NCI-H2196 treated with DMSO at 0.1 percent for 48 hours (cell line): ENCODE measurements at regions not wholly inside any gene's neighbourhood (a gene's known extent, or its start where the extent isn't known, plus 50 kb on each side); places are given as distances from the start of the nearest gene placed in this dataset.
A peak's percentile ranks its signal among the peaks of the same experiment; 100 is the strongest.
"Not testable (repeated sequence)": the region's sequence is repeated elsewhere in the genome, so short reads cannot be mapped to it uniquely, and the experiment has no call there.

Experiments used
- DNase-seq: peaks from one replicate; lab custom pipeline; 2025; ENCODE audit not compliant: unreplicated experiment; lab: John Stamatoyannopoulos, UW

DNA sequence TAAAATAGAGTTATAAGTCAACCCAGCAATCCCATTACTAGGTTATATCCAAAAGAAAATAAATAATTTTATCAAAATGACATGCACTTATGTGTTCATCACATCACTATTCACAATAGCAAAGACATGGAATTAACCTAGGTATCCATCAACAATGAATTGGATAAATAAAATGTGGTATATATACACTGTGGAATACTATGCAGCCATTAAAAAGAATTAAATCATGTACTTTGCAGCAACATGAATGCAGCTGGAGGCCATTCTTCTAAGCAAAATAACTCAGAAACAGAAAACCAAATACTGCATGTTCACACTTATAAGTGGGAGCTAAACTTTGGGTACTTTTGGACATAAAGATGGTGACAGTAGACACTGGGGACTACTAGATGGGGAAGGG is 626.0 kb downstream of the ADCYAP1 start:
- no peak for DNase-seq

DNA sequence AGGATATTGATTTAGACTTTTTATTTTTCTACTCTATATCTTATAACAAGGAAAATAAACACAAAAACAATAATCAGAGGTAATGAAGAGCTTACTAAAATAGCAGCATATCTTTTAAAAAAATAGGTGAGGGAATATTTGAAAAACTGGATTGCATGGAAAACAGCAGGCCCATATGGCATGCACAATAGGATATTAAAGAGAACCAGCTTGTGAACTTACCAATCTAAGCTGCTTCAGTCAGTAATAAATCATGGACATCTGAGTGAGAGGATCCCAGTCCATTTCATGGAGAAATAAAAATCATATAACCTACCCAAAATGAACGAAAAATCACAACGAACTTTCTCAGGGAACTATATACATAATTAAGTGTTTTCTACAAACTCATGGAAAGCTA is 634.6 kb downstream of the ADCYAP1 start:
- no peak for DNase-seq

DNA sequence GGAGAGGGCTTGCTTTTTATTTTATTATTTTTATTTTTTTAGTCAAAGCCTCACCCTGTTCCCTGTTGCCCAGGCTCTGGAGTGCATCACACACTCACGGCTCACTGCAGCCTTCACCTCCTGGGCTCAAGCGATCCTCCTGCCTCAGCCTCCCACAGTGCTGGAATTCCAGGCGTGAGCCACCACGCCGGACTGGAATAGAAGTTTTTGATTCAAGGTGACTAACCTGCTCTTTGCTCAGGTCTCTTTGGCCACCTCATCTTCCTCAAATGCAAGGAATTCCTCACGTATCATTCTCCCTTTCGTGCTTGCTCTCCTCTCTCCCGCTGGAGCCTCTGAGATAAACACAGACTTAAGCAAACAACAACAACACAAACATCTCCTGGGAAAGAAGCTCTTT is 636.8 kb downstream of the ADCYAP1 start:
- DNase-seq = no peak

DNA sequence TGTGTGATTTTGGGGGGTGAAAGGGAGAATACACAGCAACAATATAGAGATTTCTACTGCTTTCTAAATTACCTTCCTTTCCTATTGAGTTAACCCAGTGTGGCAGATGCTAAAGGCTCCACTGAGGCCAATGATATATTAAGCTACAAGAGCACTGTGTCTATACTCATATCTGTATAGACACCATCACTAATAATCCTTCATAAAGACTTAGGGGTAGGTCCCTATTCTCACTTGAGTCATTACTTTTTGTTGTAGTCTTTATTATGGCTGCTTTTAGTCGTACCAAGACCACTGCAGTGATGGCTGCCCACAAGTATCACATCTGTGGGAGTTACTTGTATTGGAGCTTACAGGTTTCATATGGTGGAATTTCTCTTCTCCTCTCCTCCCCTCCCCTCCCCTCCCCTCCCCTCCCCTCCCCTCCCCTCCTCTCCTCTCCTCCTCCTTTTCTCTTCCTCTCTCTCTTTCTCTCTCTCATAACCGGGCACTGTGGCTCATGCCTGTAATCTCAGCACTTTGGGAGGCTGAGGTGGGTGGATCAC is 637.6 kb downstream of the ADCYAP1 start:
- DNase-seq = no peak

DNA sequence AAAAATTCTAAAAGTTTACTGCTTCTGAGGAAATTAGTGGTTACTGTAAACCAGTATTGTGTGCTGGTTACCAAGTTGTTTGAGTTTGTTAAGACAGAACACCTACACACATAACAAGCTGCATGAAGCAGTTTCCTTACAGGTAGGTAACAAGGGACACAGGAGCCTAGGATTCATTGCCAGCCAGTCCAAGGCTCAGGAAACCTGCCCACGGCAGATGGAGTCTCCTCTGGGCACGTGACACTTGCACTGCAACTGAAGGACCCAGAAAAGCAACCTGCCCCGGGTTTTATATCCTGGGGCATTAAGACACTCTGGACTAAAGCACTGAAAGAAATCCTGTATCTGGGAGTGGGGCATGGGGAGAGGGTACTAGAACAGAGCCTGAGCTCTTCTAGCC is 639.3 kb downstream of the ADCYAP1 start:
- DNase-seq = no peak

DNA sequence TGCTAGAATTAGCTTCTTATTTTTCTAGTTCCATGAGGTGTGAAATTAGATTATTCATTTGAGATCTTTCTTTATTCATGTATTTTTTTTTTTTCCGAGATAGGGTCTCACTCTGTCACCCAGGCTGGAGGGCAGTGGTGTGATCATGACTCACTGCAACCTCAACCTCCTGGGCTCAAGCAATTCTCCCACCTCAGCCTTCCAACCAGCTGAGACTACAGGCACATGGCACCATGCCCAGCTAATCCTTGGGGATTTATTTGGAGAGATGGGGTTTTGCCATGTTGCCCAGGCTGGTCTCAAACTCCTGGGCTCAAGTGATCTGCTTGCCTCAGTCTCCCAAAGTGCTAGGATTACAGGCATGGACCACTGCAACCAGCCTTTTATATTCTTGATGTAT is 653.0 kb downstream of the ADCYAP1 start:
- DNase-seq = not testable (repeated sequence)

DNA sequence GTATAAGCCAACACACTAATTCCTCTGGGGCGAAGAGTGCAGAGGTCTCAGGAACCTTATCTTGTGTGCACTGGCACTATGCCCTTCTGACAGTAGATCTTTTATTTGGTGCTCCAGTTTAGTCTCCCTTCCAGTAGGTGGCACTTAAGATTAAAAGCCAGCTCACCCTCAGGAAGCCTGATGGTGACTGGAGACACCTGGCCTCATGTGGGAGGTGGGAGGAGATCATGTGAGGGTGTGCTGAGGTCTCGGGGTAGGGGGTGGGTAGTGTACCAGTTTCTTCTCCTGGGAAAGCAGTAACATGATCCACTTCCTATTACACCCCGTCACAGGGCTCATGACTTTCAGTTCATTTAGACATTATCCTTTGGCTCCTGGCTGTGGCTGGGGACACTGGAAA is 654.9 kb downstream of the ADCYAP1 start:
- DNase-seq = no peak

DNA sequence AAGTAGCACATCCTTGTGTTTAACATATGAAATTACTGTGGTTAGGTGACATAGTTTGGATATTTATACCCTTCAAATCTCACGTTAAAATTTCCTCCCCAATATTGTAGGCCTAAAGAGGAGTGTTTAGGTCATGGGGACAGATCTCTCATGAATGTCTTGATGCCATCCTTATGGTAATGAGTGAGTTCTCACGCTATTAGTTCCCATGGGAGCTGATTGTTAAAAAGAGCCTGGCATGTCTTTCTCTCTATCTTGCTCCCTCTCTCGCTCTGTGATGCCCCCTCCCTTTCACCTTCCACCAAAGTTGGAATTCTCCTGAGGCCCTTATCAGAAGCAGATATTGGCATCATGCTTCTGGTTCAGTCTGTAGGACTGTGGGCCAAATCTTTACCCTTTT is 660.1 kb downstream of the ADCYAP1 start:
- no peak for DNase-seq

DNA sequence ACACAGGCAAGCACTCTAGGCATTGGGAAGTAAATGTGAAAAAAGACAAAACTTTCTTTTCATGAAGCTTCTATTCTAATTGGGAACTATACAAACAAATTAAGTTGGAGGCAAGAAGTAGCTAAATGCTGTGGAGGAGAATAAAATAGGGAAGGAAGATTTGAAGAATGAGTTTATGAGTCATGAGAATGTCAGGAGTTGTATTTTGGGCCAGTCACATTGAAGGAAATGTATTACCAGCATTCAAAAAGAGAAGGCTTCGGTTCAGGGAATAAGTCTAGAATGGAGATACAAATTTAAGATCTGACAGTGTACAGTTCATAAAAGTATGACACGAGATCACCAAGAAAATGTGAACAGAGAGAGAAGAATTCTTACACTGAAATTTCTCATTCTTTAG is 666.5 kb downstream of the ADCYAP1 start:
- DNase-seq = no peak

DNA sequence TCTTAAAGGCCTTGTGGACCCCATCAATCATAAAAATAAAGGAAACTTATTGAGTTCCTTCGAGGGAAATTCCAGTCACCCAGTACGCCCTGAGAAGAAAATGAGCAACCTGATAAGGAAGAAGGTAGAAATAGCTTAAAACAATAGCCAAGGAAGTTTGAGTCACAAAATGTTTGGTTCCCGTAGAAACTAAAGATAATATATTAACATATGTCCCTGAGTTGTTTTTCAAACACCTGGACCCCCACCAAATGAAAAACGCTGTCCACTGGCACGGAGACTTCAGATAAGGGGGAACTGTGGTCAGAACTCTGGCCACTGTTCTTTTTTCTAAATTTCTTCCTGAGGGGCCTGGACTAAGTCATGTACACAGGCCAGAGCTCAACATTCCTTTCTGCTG is 669.1 kb downstream of the ADCYAP1 start:
- DNase-seq = no peak

DNA sequence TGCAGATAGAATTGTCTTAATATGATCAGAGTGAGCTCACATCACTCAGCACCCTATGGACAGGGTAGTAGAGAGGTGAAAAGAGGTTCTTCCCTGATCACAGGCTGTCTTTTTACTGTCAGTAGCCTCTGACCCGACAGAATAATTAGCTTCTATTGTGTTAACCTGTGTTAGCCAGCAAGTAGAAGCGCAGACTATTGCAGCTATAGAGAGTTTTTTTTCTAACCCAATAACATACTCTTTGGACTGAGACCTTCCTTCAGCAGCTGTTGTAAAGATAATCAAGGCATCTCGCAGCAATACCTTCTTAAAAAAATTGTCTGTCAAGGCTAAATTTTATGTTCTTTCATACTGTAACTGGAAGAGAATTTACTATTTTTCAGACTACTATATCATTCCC is 670.4 kb downstream of the ADCYAP1 start:
- DNase-seq = no peak

DNA sequence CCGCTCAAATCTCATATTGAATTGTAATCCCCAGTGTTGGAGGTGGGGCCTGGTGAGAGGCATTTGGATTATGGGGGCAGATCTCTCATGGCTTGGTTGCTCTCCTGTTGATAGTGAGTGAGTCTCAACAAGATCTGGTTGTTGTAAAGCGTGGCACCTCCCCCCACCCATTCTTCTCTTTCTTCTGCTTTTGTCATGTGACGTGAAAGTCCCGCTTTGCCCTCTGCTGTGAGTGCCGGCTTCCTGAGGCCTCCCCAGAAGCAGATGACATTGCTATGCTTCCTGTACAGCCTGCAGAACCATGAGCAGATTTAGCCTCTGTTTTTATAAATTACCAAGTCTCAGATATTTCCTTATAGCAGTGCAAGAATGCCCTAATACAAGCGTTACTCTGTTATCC is 673.8 kb downstream of the ADCYAP1 start:
- no peak for DNase-seq

DNA sequence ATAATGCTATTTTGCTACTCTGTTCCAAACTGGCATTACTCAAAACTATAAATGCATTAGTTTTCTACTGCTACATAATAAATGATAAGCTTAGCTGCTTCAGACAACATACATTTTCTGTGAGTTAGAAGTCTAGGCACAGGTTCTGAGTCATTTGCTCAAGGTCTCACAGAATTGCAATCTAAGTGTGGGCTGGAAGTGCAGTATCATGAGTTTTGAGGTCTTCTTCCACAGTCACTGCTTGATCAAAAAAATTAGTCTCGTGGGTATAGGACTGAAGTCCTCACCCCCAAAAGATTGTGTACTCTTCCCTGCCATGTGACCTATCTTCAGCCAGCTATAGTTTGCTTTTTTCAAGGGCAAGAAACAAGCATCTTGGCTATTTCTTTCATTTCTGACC is 676.9 kb downstream of the ADCYAP1 start:
- DNase-seq = no peak

DNA sequence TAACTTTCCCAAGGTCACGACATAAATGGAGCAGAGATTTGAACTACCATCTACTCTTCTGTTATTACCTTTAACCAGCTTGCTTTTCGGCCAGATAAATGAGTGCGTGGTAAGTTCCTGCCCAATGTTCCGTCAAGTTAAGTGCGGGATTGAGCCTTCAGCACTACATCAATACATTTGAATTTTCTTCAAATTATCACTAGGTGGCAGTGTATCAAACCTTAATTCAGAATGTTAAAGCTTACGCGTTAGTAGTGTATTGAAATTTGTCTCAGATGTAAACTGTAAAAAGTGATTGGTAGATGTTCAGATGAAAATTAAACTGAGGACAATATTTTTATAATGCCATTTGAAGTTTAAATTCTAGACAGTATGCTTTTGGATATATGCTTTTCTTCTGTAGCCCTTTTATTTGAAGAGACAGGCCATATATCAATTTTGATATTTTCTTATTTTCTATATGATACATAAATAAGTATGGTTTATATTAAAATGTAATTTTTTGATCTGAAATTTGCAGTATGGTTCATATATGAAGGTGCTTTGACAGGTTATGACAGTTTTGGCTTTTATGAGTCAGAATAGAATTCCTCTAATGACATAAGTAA is 681.3 kb downstream of the ADCYAP1 start:
- DNase-seq = peak; percentile 66

DNA sequence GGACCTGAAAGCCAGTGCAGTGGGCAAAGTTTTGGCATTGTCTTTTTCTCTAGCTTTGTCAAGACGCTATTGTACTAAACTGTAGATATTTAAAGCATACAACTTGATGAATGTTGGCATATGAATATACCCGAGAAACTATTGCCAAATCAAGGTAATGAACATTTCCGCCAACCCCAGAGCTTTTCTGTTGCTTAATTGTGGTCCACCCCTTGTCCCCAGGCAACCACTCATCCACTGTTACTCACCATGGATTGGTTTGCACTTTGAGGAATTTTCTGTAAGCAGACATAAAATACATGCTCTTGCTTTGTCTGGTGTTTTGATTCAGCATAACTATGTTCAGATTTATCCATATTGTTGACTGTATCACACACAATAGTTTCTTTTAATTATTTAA is 688.4 kb downstream of the ADCYAP1 start:
- no peak for DNase-seq

DNA sequence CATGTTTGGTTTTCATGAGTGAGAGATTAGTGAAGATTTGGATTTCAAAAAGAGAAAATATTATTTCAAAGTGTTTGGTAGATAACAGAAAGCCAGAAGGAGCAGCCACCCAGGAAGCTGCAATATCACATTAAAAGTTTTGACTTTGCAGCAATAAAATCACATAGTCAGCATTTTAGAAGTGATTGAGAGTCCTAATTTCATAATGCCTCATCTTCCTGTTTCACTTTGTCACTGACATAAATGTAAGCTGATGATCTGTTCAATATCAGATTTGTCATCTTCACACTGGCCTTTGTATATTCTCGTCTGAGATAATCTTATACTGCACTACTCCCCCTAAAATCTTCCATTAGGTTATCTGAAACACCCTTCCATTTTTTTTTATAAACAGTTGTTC is 690.5 kb downstream of the ADCYAP1 start:
- DNase-seq = no peak

DNA sequence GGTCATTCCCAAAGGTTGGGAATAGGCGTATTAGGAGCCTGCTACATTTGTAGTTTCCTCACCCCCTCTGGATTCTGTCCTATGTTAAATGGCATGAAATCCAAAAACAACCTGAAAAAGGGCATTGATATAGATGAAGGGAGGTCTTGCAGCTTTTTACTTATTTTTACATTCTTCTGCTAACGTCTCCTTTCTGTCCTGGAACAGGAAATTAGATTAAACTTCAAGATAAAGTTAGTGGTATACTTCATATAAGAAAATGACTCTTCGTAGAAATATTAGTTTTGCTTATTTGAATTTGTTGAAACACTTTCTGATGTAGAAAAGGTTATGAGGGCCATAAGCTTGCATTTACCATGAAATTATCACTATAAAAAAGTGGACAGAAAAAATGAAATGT is 694.5 kb downstream of the ADCYAP1 start:
- DNase-seq = no peak

DNA sequence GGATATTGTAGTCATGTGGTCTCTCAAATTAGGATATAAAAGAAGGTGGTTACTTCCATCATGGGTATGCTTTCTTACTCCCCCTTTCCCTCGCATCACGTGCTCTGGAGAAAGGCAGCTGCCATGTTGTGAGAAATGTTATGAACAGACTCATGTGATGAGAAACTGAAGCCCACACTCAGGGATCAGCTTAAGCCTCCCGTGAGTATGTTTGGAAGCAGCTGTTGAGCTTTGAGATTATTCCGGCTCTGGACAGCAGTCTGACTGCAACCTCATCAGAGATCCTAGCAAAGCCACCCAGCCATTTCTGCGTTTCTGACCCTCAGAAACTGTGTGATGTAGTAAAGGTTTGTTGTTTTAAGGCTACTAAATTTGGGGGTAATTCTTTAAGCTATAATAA is 700.1 kb downstream of the ADCYAP1 start:
- no peak for DNase-seq

DNA sequence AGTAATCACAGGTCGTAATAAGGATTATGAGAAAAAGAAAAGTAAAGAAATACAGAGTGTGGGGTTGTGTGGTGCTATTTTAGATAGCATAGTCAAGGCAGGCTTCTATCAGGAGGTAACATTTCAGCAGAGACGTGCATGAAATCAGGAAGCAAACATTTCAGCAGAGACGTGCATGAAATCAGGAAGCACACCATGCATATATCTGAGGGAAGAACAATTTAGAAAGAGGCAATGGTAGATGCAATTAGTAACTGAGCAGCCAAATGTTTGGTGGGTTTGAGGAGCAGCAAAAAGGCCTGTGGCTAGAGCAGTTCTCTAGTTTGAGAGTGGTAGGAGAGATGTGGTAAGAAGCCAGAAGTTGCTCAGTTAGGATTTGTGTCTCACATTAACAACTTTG is 713.7 kb downstream of the ADCYAP1 start:
- no peak for DNase-seq

DNA sequence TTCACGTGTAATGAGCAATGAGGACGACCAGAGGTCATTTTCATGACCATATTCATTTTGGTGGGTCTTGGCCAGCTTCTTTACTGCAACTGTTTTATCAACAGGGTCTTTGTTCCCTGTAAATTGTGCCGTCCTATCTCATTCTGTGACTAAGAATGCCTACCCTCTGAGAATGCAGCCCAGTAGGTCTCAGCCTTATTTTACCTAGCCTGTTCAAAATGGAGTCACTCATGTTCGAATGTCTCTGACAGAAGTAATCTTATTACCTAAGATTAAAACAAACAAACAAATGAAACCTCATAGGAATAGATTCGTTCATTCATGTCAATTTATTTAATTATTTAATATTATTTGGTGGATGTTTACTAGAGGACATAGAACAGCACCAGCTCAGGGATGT is 714.8 kb downstream of the ADCYAP1 start:
- no peak for DNase-seq

DNA sequence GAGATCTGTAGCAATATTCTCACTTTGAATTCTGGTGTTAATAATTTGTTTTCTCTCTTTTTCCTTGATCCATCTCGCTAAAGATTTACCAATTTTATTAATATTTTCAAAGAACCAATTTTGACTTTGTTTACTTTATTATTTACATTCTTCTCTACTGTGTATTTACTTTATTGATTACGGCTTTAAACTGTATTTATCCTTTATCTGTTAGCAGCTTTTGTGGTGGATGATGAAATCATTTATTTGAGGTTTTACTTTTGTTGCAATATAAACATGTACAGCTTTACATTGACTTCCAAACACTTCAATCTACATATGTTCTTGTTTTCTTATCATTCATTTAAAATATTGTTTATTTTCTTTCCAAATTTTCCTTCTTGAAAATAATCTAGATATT is 719.9 kb downstream of the ADCYAP1 start:
- DNase-seq = no peak

DNA sequence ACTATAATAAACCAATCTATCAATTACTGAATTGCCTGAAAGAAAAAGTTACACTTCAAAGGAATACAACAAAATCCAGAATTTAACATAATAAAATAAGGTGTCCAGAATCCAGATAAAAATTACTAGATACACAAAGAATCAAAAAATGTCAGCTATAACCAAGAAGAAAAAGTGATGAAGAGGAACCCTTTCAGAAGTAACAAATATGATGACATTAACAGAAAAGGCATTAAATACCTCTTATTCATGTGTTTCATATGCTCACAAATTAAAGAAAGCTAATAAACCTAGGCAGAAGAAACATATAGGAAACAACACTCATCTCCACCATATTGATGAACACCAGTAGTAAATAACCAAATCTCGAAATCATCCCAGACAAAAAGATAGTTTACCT is 722.8 kb downstream of the ADCYAP1 start:
- DNase-seq = no peak

DNA sequence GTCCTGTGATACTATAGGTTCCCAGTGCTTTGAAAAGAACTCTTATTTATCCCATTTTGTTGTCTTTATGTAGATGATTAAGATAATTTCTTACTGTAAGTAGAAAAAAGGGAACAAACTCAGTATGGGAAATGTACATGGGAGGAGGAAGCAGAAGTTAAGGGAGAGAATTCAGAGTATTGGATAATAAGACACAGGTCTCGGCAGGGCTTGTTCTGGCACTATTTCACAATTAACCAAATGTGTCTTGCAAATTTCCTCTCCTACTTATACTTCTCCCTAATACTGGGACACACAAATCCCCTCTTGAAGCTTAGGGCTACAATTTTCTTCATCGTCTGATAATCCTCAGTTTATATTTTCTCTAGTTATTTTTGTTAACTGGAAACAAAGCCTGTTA is 744.0 kb downstream of the ADCYAP1 start:
- DNase-seq = no peak

DNA sequence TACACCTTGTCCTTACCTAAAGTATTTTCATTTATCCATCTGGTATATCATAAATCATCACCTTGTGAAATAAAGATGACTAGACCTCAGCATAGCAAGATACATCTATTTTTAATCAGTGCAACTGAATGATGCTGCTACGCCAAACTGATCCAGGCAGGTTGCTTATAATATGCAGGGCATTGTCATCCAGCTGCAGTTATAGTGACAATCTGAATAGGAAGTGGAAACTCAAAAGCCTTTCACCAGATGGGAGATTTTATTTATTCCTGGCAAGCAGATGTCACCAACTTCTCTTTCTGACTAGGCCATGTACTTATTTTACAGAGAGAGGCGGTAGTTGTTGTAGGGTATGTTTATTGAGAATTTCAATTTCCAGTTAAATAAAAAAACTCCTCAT is 747.3 kb downstream of the ADCYAP1 start:
- DNase-seq = no peak
